ENCODE measurements at regions not wholly inside any gene's neighbourhood (a gene's known extent, or its start where the extent isn't known, plus 50 kb on each side); places are given as distances from the start of the nearest gene placed in this dataset.

- ATAC-seq (no peak), DNase-seq (no peak)
- Histone ChIP-seq H3K9me3 (ENCODE audit: control insufficient read depth, insufficient read depth, low read length) (no peaks in the 10 kb centered on the region), H3K27me3 (ENCODE audit: control insufficient read depth, insufficient read depth, low read length) (no peaks in the 10 kb centered on the region), H3K4me3 (ENCODE audit: low read length) (no peak overlapping the region), H3K4me1 (ENCODE audit: control insufficient read depth, insufficient read depth, low read length) (peaks cover 3% of the 10 kb centered on the region), H3K36me3 (ENCODE audit: control insufficient read depth, insufficient read depth, low read length) (peaks cover 3% of the 10 kb centered on the region), H3K27ac (ENCODE audit: low read length) (peak overlapping the region; percentile 10)
- peaks cover 21 to 32% of the 10 kb centered on the region in 2 donors for H3K4me1 Mint-ChIP-seq
- WGBS (ENCODE audit: insufficient coverage): 75% methylated on average over 1 of the region's 3 CpGs
- no peaks in the 10 kb centered on the region for H3K36me3 Mint-ChIP-seq
- no peaks in the 10 kb centered on the region for H3K9me3 Mint-ChIP-seq
- H3K4me3 Mint-ChIP-seq: no peak overlapping the region
- no peaks in the 10 kb centered on the region for H3K27me3 Mint-ChIP-seq (ENCODE audit: low read depth in 2 of 2)
- peak overlapping the region; percentile 61 to 75 for H3K27ac Mint-ChIP-seq
- intact Hi-C loops (cut with micrococcal nuclease): no loop called here
- no peak for TF ChIP-seq CTCF (IDR thresholded peaks at IDR 0.05)
Observed at GRCh38 chr2:54054271-54054670, 61.1 kb upstream of the ACYP2 start.

GRCh38 chr2:54053830-54054229, 61.6 kb upstream of the ACYP2 start:
- Mint-ChIP-seq H3K4me3 (no peak overlapping the region), H3K4me1 (peaks cover 25 to 35% of the 10 kb centered on the region in 2 donors), H3K27me3 (ENCODE audit: low read depth in 2 of 2) (no peaks in the 10 kb centered on the region), H3K27ac (peak overlapping the region; percentile 61 to 75), H3K9me3 (no peaks in the 10 kb centered on the region), H3K36me3 (no peaks in the 10 kb centered on the region)
- DNase-seq (no peak), ATAC-seq (no peak)
- Histone ChIP-seq H3K4me3 (ENCODE audit: low read length) (no peak overlapping the region), H3K4me1 (ENCODE audit: control insufficient read depth, insufficient read depth, low read length) (peaks cover 6% of the 10 kb centered on the region), H3K27ac (ENCODE audit: low read length) (peak overlapping the region; percentile 10), H3K36me3 (ENCODE audit: control insufficient read depth, insufficient read depth, low read length) (peaks cover 3% of the 10 kb centered on the region), H3K9me3 (ENCODE audit: control insufficient read depth, insufficient read depth, low read length) (no peaks in the 10 kb centered on the region), H3K27me3 (ENCODE audit: control insufficient read depth, insufficient read depth, low read length) (no peaks in the 10 kb centered on the region)
- intact Hi-C loops (cut with micrococcal nuclease): no loop called here
- no peak for TF ChIP-seq CTCF (IDR thresholded peaks at IDR 0.05)
- WGBS (ENCODE audit: insufficient coverage): 63% methylated on average over 2 of the region's 2 CpGs

- Mint-ChIP-seq H3K4me1 (peaks cover 33 to 39% of the 10 kb centered on the region in 2 donors), H3K36me3 (no peaks in the 10 kb centered on the region), H3K27me3 (ENCODE audit: low read depth in 2 of 2) (no peaks in the 10 kb centered on the region), H3K9me3 (no peaks in the 10 kb centered on the region), H3K27ac (peak overlapping the region; percentile 61 to 75), H3K4me3 (no peak overlapping the region)
- H3K9me3 ChIP-seq (ENCODE audit: control insufficient read depth, insufficient read depth, low read length): no peaks in the 10 kb centered on the region
- WGBS (ENCODE audit: insufficient coverage): 95% methylated on average over 4 of the region's 4 CpGs
- intact Hi-C loops (cut with micrococcal nuclease): no loop called here
- no peak for TF ChIP-seq CTCF (IDR thresholded peaks at IDR 0.05)
- H3K4me3 ChIP-seq (ENCODE audit: low read length): no peak overlapping the region
- DNase-seq: peak in 1 of 2 donors; percentile 15
- peaks cover 14% of the 10 kb centered on the region for H3K4me1 ChIP-seq (ENCODE audit: control insufficient read depth, insufficient read depth, low read length)
- ATAC-seq: no peak
- no peak overlapping the region for H3K27ac ChIP-seq (ENCODE audit: low read length)
- peaks cover 3% of the 10 kb centered on the region for H3K36me3 ChIP-seq (ENCODE audit: control insufficient read depth, insufficient read depth, low read length)
- H3K27me3 ChIP-seq (ENCODE audit: control insufficient read depth, insufficient read depth, low read length): no peaks in the 10 kb centered on the region
Observed at GRCh38 chr2:54052825-54053718, 62.3 kb upstream of the ACYP2 start.
